ENCODE measurements at regions not wholly inside any gene's neighbourhood (a gene's known extent, or its start where the extent isn't known, plus 50 kb on each side); places are given as distances from the start of the nearest gene placed in this dataset.

GRCh38 chr12:118526255-118527095 lies 150.1 kb downstream of the SUDS3 start:
- TF ChIP-seq CTCF (IDR thresholded peaks at IDR 0.05; ENCODE audit: low read length) (no peak), EZH2phosphoT487 (IDR thresholded peaks at IDR 0.05; ENCODE audit: low read length) (no peak)
